Activated T-cell treated with anti-CD3 and anti-CD28 coated beads, Interleukin-2, amount 50 U/mL, for 48 hours (primary cell): ENCODE measurements at regions not wholly inside any gene's neighbourhood (a gene's known extent, or its start where the extent isn't known, plus 50 kb on each side); places are given as distances from the start of the nearest gene placed in this dataset.

Experiments
- DNase-seq, 2 experiments: peaks; one replicate each; pipeline ENCODE4 v3.0.0-alpha.2; 2020

DNA sequence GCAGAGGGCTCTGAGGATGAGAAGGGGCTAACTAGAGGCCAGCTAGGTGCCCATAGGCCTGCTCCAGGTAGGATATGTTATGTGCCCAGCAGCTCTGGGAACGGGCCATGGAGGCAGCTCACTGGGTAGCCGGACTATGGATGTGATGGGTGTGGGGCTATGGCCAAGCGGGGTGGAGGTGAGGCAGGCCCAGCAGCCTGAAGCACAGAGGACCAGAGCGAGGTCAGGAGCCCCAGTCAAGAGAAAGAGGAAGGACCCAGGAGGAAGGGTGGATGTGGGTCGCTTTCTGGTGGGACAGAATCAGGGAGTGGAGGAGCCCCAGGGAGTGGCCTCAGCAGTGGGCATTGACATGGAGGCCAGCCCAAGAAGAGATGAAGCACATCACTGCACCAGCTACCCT is 117.9 kb upstream of the MLN start:
- no peak for DNase-seq

DNA sequence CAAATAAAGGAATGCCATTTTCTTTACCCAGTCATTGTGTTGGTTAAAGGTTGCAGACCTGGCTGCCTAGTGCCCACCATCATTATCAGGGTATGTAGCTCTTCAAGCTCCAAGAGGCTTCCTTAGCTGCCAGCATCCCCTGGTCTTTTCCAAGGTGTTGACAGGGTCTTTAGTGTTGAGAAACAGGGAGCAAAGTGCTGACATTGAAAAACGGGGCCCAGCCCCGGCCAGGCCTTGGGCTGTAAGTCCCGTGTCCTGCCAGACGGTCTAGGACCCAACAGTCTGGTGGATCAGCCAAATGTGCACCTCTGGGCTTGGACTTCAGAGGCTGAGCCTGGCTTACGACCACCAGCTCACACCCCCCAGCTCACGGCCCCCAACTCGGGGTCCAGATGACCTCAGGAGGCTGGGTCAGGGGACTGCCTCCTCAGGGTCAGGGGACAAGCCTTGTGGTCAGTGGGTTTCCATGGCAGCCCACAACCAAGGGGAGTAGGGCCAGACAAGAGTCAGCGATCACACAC is 114.4 kb upstream of the MLN start:
- no peak for DNase-seq

DNA sequence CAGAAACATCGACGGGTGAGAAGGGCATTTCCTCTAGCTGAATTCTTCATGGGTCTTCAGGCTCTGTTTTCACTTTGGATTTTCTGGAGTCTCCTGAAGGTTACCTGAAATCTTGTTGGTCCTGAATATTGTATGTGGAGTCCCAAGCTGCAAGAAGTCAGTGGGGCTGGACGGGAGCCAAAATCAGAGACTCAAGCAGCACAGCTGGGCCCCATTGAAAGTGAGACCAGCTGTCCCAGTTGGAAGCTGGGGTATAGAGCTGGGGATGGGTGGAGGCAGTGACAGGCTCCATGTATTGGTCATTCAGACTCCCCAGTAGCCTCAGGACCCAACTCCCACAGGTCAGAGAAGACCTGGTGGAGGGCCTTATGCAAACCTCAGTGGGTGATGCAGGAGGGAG is 111.3 kb upstream of the MLN start:
- DNase-seq = no peak

GRCh38 chr6:33914645-33915044 is 110.8 kb upstream of the MLN start:
- peak; percentile 42 to 55 for DNase-seq

DNA sequence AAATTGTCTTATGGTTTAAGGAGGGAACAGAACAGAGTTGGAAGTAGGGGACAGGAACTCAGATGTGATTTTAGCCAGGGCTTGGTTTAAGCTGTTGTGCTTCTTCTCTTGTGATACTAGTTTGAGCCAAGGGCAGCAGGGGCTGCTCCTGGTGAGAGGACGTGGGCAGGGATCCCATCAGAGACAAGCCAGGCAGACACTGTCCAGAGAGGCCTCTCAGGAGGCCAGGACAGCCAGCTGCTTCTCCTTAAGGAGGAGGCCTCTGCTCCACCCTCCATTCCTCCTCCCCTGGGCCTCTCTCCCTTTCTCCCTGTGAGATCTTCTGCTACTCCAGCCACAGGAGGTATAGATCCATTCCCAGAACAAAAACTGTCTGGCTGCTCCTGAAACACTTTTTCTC is 108.4 kb upstream of the MLN start:
- DNase-seq = no peak

GRCh38 chr6:33911488-33911887 is 107.7 kb upstream of the MLN start:
- no peak for DNase-seq

- DNase-seq = no peak
Measured at GRCh38 chr6:33910594-33910993, 106.8 kb upstream of the MLN start.

DNA sequence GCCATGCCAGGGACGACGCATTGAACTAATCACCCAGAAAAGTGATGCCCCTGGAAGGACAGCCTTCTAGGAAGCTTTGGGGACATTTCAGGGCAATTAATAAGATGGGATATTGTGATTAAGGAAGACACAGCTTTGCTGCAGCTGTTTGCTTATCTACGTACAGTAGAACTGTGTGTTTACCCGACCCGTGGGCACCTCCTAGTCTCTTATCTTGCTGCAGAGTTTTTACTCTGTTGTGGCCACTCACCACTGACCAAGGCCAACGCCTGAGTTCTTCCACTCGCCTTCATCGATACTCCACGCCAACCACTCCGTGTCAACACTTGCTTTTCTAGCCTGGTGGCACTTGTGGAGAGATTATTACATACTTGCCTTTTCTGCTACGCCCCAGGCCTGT is 105.9 kb upstream of the MLN start:
- DNase-seq = no peak

DNA sequence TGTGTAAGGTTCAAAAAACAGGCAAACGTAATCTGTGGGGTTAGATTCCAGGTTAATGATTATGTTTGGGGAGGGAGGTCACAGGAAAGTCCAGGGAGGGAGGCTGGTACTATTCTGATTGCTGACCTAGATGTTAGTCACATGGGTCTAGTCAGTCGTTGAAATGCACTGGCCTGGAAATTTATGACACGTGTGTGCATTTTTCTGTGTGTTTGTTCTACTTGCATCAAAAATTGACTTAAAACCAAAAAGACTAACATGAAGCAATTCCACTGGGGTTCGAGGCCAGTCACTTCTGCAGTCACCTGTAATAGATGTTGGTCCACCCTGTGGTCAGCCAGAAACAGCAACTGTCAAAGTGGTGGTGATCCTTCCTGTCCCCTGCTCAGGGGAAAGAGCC is 104.2 kb upstream of the MLN start:
- DNase-seq = no peak

- DNase-seq = no peak
Measured at GRCh38 chr6:33907227-33907626, 103.4 kb upstream of the MLN start.

GRCh38 chr6:33906439-33906838 is 102.6 kb upstream of the MLN start:
- DNase-seq = no peak

GRCh38 chr6:33905071-33905609 is 101.3 kb upstream of the MLN start:
- DNase-seq = peak in 1 of 2 experiments; percentile 36

GRCh38 chr6:33904747-33905065 is 100.9 kb upstream of the MLN start:
- DNase-seq = no peak

GRCh38 chr6:33904050-33904746 is 100.4 kb upstream of the MLN start:
- peak; percentile 65 to 73 for DNase-seq

GRCh38 chr6:33903579-33903978 is 99.8 kb upstream of the MLN start:
- DNase-seq = no peak

- DNase-seq = no peak
Measured at GRCh38 chr6:33902457-33902853, 98.7 kb upstream of the MLN start.

GRCh38 chr6:33901822-33902456 is 98.1 kb upstream of the MLN start:
- DNase-seq = no peak

DNA sequence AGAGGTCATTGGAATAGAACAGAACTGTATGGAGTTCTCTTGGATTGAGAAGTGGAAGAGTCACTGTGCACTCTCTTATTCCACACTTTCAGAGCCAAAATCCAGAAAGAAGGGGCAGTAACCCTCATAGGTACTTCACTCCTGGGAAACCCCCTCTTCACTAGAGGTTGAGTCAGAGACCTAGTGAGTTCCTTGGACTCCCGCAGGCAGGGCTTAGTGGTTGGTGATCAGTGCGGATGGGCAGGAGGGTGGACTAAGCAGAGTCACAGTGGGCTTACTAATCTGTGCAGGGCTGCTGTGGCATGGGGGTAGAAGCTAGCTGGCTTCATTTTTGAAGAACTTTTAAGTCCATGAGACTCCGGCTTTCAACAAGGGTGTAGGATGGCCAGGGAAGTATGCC is 95.0 kb upstream of the MLN start:
- DNase-seq = no peak

GRCh38 chr6:33897189-33897780 is 93.5 kb upstream of the MLN start:
- DNase-seq = no peak

- peak; percentile 30 to 40 for DNase-seq
Measured at GRCh38 chr6:33896391-33897188, 92.8 kb upstream of the MLN start.

DNA sequence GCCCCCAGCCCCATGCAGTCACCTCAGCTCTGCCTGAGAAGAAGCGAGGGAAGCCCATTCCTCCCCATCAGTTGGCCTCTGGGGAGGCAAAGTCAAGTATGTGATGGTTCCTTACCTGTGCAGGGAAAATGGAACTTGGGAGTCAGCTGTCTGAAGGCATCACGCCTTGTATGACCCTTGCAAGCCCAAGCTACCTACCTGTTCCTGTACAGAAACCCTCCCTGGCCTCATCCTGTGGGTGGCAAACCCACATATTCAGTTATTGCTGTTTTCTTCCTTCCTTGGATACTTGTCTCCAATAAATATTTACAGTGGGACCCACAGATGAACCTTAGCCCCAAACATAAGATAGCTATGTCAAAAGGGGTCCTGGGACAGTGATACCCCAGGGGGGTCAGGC is 92.2 kb upstream of the MLN start:
- no peak for DNase-seq

- peak in 1 of 2 experiments; percentile 36 for DNase-seq
Measured at GRCh38 chr6:33895296-33895695, 91.5 kb upstream of the MLN start.

DNA sequence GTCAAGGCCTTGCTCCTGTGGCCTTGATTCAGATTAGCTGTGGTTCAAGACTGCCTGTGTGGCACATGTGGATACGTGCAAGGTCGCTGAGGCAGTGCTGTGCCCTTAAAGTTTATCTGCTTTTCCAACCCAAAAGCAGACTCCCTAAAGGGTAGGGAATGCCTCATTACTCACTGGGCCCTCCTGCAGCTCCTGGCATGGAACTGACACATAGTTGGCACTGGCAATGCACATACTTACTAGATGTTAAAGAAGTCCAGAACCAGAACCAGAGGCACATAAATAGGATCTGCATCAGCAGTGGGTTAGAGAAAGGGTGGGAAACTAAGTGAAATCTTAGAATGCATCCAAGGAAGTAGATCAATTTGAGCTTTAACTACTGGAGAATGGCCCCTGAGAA is 90.6 kb upstream of the MLN start:
- no peak for DNase-seq
